ENCODE measurements at regions not wholly inside any gene's neighbourhood (a gene's known extent, or its start where the extent isn't known, plus 50 kb on each side); places are given as distances from the start of the nearest gene placed in this dataset.

DNA sequence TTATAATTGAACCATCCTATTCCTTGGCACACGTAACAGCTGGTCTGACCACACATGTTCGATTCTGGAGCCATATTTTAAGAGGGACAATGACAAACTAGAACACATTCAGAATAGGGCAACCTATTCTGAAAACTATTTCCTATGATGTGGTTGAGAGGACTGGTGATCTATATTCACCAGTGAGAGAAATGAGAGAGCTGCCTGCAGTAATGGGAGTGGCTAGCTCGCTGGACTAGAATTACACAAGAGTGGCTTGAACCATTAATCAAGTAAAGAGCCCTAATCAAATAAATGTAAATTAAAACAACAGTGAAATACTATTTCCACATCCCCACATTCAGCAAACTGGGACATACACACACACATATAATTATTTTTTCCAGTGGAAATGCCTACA lies 55.3 kb upstream of the LY86 start:
- Histone ChIP-seq H2AFZ (no peak overlapping the region), H4K20me1 (ENCODE audit: insufficient read depth) (no peaks in the 10 kb centered on the region), H3K9ac (no peak overlapping the region), H3K27ac (no peak overlapping the region), H3K4me2 (ENCODE audit: unreplicated experiment) (no peak overlapping the region), H3K9me3 (ENCODE audit: low read depth) (no peaks in the 10 kb centered on the region), H3K9me2 (ENCODE audit: insufficient read depth) (no peaks in the 10 kb centered on the region), H3K4me3 (no peak overlapping the region), H3K4me1 (ENCODE audit: insufficient read depth) (no peaks in the 10 kb centered on the region), H3F3A (ENCODE audit: insufficient read depth) (no peaks in the 10 kb centered on the region), H3K27me3 (replicated peaks; ENCODE audit: insufficient read depth) (no peaks in the 10 kb centered on the region), H3K36me3 (ENCODE audit: low read depth) (no peaks in the 10 kb centered on the region), H3K79me2 (ENCODE audit: insufficient read depth) (no peaks in the 10 kb centered on the region)
- in situ Hi-C loops (cut with MboI): loop anchor here (25.0 kb wide), 2 partner anchors 471 to 1071 kb away; no protein-coding TSS in a partner anchor
- WGBS, 2 experiments (ENCODE audit: low coverage in 1 of 2, low lambda C conversion rate in 2 of 2, missing lambda C conversion rate in 2 of 2): 38 to 39% methylated on average over 3 of the region's 3 CpGs
- TF ChIP-seq EZH2 (IDR thresholded peaks at IDR 0.05; ENCODE audit: insufficient read depth, poor library complexity, severe bottlenecking) (no peak), EZH2phosphoT487 (IDR thresholded peaks at IDR 0.05; ENCODE audit: insufficient read depth, low read depth) (no peak)
- no peak for DNase-seq

- WGBS, 2 experiments (ENCODE audit: low coverage in 1 of 2, low lambda C conversion rate in 2 of 2, missing lambda C conversion rate in 2 of 2): 72% methylated on average over 15 to 16 of the region's 16 CpGs
- H3F3A ChIP-seq (ENCODE audit: insufficient read depth): no peaks in the 10 kb centered on the region
- H3K9me3 ChIP-seq (ENCODE audit: low read depth): no peaks in the 10 kb centered on the region
- no peak for TF ChIP-seq EZH2phosphoT487 (IDR thresholded peaks at IDR 0.05; ENCODE audit: insufficient read depth, low read depth)
- TF ChIP-seq EZH2 (IDR thresholded peaks at IDR 0.05; ENCODE audit: insufficient read depth, poor library complexity, severe bottlenecking): no peak
- H3K4me1 ChIP-seq (ENCODE audit: insufficient read depth): no peaks in the 10 kb centered on the region
- no peaks in the 10 kb centered on the region for H3K36me3 ChIP-seq (ENCODE audit: low read depth)
- H3K9me2 ChIP-seq (ENCODE audit: insufficient read depth): no peaks in the 10 kb centered on the region
- in situ Hi-C loops (cut with MboI): loop anchor here (25.0 kb wide), 2 partner anchors 472 to 1072 kb away; no protein-coding TSS in a partner anchor
- H3K79me2 ChIP-seq (ENCODE audit: insufficient read depth): no peaks in the 10 kb centered on the region
- H3K9ac ChIP-seq: no peak overlapping the region
- no peak overlapping the region for H3K4me2 ChIP-seq (ENCODE audit: unreplicated experiment)
- no peaks in the 10 kb centered on the region for H4K20me1 ChIP-seq (ENCODE audit: insufficient read depth)
- DNase-seq: no peak
- H3K27me3 ChIP-seq (replicated peaks; ENCODE audit: insufficient read depth): no peaks in the 10 kb centered on the region
- H3K4me3 ChIP-seq: no peak overlapping the region
- no peak overlapping the region for H3K27ac ChIP-seq
- H2AFZ ChIP-seq: no peak overlapping the region
These were observed 54.1 kb upstream of the LY86 start for GRCh38 chr6:6534399-6534798.

DNA sequence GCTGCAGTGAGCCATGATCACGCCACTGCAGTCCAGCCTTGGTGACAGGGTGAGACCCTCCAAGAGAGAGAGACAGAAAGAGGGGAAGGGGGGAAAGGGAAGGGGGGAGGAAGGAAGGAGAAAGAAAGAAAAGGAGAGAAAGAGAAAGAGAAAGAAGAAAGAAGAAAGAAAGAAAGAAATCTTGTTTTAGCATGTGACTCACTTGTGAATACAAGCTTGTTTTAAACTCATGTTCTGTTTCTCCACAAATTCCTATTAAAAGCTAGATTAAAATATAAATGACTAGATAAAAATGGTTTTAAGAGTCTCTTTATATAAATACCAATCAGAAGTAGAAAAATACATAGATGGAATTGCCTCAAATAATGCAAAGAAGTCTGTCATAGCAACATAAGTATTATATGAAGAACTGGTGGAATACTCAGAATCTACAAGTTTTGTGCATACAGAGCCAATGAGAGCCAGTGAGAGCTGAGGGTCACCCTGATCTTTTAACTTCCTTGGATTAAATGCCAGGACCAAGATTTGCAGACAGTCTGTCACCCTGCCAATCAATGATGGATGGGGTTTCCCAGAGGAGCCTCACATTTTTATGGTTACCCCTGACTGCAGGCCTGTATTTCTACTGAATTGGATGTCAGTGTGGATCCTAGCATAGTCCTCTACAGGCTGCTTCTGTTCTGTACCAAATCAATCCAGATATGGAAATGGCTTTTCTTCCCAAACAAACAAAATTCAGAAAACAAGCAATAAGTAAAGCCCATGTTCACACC lies 50.8 kb upstream of the LY86 start:
- no peaks in the 10 kb centered on the region for H3F3A ChIP-seq (ENCODE audit: insufficient read depth)
- H3K9me3 ChIP-seq (ENCODE audit: low read depth): no peaks in the 10 kb centered on the region
- no peaks in the 10 kb centered on the region for H3K36me3 ChIP-seq (ENCODE audit: low read depth)
- H3K79me2 ChIP-seq (ENCODE audit: insufficient read depth): no peaks in the 10 kb centered on the region
- in situ Hi-C loops (cut with MboI): loop anchor here (25.0 kb wide), 2 partner anchors 475 to 1075 kb away; no protein-coding TSS in a partner anchor
- no peaks in the 10 kb centered on the region for H3K27me3 ChIP-seq (replicated peaks; ENCODE audit: insufficient read depth)
- H4K20me1 ChIP-seq (ENCODE audit: insufficient read depth): no peaks in the 10 kb centered on the region
- no peak overlapping the region for H2AFZ ChIP-seq
- no peak overlapping the region for H3K4me3 ChIP-seq
- DNase-seq: no peak
- 44 to 50% methylated on average over 1 of the region's 1 CpG for WGBS, 2 experiments (ENCODE audit: low coverage in 1 of 2, low lambda C conversion rate in 2 of 2, missing lambda C conversion rate in 2 of 2)
- H3K9ac ChIP-seq: no peak overlapping the region
- H3K4me2 ChIP-seq (ENCODE audit: unreplicated experiment): no peak overlapping the region
- TF ChIP-seq EZH2 (IDR thresholded peaks at IDR 0.05; ENCODE audit: insufficient read depth, poor library complexity, severe bottlenecking): no peak
- TF ChIP-seq EZH2phosphoT487 (IDR thresholded peaks at IDR 0.05; ENCODE audit: insufficient read depth, low read depth): no peak
- H3K9me2 ChIP-seq (ENCODE audit: insufficient read depth): no peaks in the 10 kb centered on the region
- no peak overlapping the region for H3K27ac ChIP-seq
- H3K4me1 ChIP-seq (ENCODE audit: insufficient read depth): no peaks in the 10 kb centered on the region

- TF ChIP-seq EZH2phosphoT487 (IDR thresholded peaks at IDR 0.05; ENCODE audit: insufficient read depth, low read depth) (no peak), EZH2 (IDR thresholded peaks at IDR 0.05; ENCODE audit: insufficient read depth, poor library complexity, severe bottlenecking) (no peak)
- Histone ChIP-seq H3K36me3 (ENCODE audit: low read depth) (no peaks in the 10 kb centered on the region), H3K27me3 (replicated peaks; ENCODE audit: insufficient read depth) (no peaks in the 10 kb centered on the region), H4K20me1 (ENCODE audit: insufficient read depth) (no peaks in the 10 kb centered on the region), H3K4me3 (no peak overlapping the region), H3F3A (ENCODE audit: insufficient read depth) (no peaks in the 10 kb centered on the region), H3K4me2 (ENCODE audit: unreplicated experiment) (no peak overlapping the region), H3K27ac (no peak overlapping the region), H2AFZ (no peak overlapping the region), H3K9me3 (ENCODE audit: low read depth) (no peaks in the 10 kb centered on the region), H3K79me2 (ENCODE audit: insufficient read depth) (no peaks in the 10 kb centered on the region), H3K4me1 (ENCODE audit: insufficient read depth) (no peaks in the 10 kb centered on the region), H3K9me2 (ENCODE audit: insufficient read depth) (no peaks in the 10 kb centered on the region), H3K9ac (no peak overlapping the region)
- whole genome bisulfite sequencing, 2 experiments (ENCODE audit: low coverage in 1 of 2, low lambda C conversion rate in 2 of 2, missing lambda C conversion rate in 2 of 2): 2% methylated on average over 4 of the region's 4 CpGs
- no peak for DNase-seq
- in situ Hi-C loops (cut with MboI): loop anchor here (25.0 kb wide), 2 partner anchors 476 to 1076 kb away; no protein-coding TSS in a partner anchor
These were observed 50.3 kb upstream of the LY86 start for GRCh38 chr6:6538261-6538660.
